ENCODE measurements at regions not wholly inside any gene's neighbourhood (a gene's known extent, or its start where the extent isn't known, plus 50 kb on each side); places are given as distances from the start of the nearest gene placed in this dataset.

DNA sequence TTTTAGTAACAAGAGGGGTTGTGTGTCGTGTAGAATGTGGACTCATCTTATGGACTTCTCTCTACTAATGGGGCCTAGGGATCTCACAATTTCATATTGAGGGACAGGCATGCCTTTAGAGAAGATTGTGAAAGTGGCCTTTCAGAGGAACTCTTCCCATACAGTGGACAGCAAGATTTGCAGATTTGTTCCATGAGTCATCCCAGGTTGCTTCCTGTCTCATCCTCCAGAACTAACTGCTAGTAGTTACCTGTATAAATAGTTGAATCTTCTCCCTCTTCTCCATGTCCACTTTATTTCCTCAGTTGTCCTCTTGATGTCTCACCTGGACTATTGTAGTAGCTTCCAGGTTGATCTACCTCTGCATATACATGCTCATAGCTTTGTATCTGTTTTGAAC is 997.5 kb upstream of the CTNND2 start:
- no peaks in the 10 kb centered on the region for H3K27me3 ChIP-seq
- H3K27ac ChIP-seq = no peak overlapping the region
- no peak for DNase-seq (ENCODE audit: low spot score)
- TF ChIP-seq, protein P1, sequence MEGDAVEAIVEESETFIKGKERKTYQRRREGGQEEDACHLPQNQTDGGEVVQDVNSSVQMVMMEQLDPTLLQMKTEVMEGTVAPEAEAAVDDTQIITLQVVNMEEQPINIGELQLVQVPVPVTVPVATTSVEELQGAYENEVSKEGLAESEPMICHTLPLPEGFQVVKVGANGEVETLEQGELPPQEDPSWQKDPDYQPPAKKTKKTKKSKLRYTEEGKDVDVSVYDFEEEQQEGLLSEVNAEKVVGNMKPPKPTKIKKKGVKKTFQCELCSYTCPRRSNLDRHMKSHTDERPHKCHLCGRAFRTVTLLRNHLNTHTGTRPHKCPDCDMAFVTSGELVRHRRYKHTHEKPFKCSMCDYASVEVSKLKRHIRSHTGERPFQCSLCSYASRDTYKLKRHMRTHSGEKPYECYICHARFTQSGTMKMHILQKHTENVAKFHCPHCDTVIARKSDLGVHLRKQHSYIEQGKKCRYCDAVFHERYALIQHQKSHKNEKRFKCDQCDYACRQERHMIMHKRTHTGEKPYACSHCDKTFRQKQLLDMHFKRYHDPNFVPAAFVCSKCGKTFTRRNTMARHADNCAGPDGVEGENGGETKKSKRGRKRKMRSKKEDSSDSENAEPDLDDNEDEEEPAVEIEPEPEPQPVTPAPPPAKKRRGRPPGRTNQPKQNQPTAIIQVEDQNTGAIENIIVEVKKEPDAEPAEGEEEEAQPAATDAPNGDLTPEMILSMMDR (IDR thresholded peaks at IDR 0.05) = no peak
- H3K4me1 ChIP-seq = no peaks in the 10 kb centered on the region
- H3K36me3 ChIP-seq = no peaks in the 10 kb centered on the region
- no peak overlapping the region for H3K4me3 ChIP-seq
- H3K9me3 ChIP-seq = no peaks in the 10 kb centered on the region

DNA sequence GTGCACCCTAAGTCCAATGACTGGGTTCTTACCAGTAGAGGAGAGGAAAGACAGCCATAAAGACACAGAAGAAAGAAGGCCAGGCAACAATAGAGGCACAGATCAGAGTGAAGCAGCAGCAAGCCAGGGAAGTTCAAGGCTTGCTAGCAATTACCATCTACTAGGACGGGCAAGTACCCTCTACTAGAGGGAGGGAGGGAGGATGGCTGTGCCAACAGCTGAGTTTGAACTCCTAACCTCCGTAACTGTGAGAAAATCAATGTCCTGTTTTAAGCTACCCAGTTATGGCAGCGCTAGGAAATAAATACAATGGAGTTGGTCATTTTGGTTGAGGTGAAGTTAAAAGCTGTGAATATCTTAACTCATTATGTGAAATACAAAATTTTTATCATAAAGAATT is 991.8 kb upstream of the CTNND2 start:
- TF ChIP-seq, protein P1 (IDR thresholded peaks at IDR 0.05) = no peak
- H3K27me3 ChIP-seq = no peaks in the 10 kb centered on the region
- no peak overlapping the region for H3K4me3 ChIP-seq
- DNase-seq (ENCODE audit: low spot score) = no peak
- no peaks in the 10 kb centered on the region for H3K36me3 ChIP-seq
- H3K4me1 ChIP-seq = no peaks in the 10 kb centered on the region
- no peaks in the 10 kb centered on the region for H3K9me3 ChIP-seq
- no peak overlapping the region for H3K27ac ChIP-seq

DNA sequence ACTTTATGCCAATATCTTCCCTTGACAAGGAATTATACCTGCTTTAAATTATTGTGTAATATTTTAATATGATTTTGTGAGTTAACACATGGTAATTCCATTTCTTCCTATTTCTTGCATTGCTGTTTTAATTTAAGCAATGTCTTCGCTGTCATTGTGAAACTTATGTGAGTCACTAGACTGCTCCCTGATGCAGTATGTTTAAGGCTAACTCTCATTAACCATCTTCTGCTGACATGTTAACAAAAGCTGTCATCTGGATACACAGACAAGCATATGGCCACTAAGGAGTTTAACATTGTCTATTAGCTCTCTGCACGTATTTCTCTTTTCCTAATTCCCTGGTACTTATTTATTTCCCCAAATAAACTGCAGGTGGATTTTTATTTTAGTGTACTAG is 980.8 kb upstream of the CTNND2 start:
- DNase-seq (ENCODE audit: low spot score) = no peak
- Histone ChIP-seq H3K4me1 (no peaks in the 10 kb centered on the region), H3K36me3 (no peaks in the 10 kb centered on the region), H3K27ac (no peak overlapping the region), H3K27me3 (no peaks in the 10 kb centered on the region), H3K4me3 (no peak overlapping the region), H3K9me3 (no peaks in the 10 kb centered on the region)
- TF ChIP-seq, protein P1 (IDR thresholded peaks at IDR 0.05) = no peak

DNA sequence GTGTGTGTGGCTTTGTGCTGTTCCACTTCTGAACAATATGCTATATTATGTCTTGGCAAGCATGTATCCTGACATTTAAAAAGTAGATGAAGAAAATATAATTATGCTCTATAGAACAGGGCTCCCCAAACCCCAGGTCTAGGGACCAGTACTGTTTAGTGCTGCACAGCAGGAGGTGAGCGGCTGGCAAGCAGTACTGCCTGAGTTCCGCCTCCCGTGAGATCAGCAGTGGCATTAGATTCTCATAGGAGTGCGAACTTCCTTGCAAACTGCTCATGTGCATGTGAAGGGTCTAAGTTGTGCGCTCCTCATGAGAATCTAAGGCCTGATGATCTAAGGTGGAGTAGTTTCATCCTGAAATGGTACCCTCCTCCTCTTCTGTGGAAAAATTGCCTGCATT is 979.1 kb upstream of the CTNND2 start:
- no peak overlapping the region for H3K27ac ChIP-seq
- no peaks in the 10 kb centered on the region for H3K36me3 ChIP-seq
- H3K4me1 ChIP-seq = no peaks in the 10 kb centered on the region
- no peaks in the 10 kb centered on the region for H3K27me3 ChIP-seq
- no peak overlapping the region for H3K4me3 ChIP-seq
- H3K9me3 ChIP-seq = no peaks in the 10 kb centered on the region
- DNase-seq (ENCODE audit: low spot score) = no peak
- TF ChIP-seq, protein P1 (IDR thresholded peaks at IDR 0.05) = no peak

DNA sequence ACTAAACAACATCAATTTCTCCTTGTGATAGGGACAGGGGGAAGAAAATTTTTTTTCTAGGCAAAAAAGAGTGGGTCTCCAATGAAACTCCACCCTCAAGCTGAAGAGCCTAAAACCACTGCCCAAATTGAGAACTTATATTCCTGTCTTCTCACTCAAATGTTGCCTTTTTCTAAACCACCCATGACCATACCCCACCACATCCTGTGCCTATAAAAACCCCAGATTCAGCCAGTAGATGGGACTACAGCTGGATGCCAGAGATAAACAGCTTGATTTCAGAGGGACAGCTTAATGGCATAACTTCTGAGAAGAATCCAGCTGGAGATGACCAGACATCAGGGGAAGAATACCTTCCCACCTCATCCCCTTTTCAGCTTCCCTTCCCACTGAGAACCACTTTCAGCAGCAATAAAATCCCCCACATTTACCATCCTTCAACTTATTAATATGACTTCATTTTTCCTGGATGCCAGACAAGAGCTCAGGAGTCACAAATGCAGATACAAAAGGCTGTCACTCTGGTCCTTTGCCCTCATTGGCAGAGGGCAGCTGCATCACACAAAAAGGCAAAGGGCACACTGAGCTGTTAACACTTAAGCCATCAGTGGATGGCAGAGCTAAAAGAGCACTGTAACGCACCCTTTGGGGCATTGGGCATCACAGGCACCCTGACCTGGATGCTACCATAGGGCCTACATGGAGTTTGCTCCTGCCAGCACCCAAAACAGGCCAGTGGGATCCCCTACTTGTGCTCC is 972.5 kb upstream of the CTNND2 start:
- Histone ChIP-seq H3K4me3 (no peak overlapping the region), H3K27ac (no peak overlapping the region), H3K36me3 (no peaks in the 10 kb centered on the region), H3K4me1 (no peaks in the 10 kb centered on the region), H3K9me3 (peaks cover 0 to 9% of the 10 kb centered on the region in 2 donors), H3K27me3 (no peaks in the 10 kb centered on the region)
- DNase-seq (ENCODE audit: low spot score) = no peak
- TF ChIP-seq, protein P1 (IDR thresholded peaks at IDR 0.05) = no peak
